ENCODE measurements at regions not wholly inside any gene's neighbourhood (a gene's known extent, or its start where the extent isn't known, plus 50 kb on each side); places are given as distances from the start of the nearest gene placed in this dataset.
"Not testable (repeated sequence)": the region's sequence is repeated elsewhere in the genome, so short reads cannot be mapped to it uniquely, and the experiment has no call there.

- Histone ChIP-seq H3K9ac (ENCODE audit: low read depth, low read length) (no peak overlapping the region), H3K36me3 (ENCODE audit: insufficient read depth, low read length) (no peaks in the 10 kb centered on the region), H3K27me3 (ENCODE audit: control insufficient read depth, insufficient read depth, low read length) (peaks cover 34% of the 10 kb centered on the region), H3K4me3 (ENCODE audit: low read length) (no peak overlapping the region), H3K9me3 (replicated peaks; ENCODE audit: low read length) (no peaks in the 10 kb centered on the region), H3K4me1 (ENCODE audit: control insufficient read depth, insufficient read depth, low read length) (peaks cover 8% of the 10 kb centered on the region), H3K4me2 (ENCODE audit: low read length) (no peak overlapping the region)
These were observed 100.5 kb upstream of the SPATA31D4 start for GRCh38 chr9:81827616-81828296.

- Histone ChIP-seq H3K4me2 (ENCODE audit: low read length) (no peak overlapping the region), H3K27me3 (ENCODE audit: control insufficient read depth, insufficient read depth, low read length) (peaks cover 34% of the 10 kb centered on the region), H3K4me3 (ENCODE audit: low read length) (no peak overlapping the region), H3K4me1 (ENCODE audit: control insufficient read depth, insufficient read depth, low read length) (peaks cover 13% of the 10 kb centered on the region), H3K9me3 (replicated peaks; ENCODE audit: low read length) (no peaks in the 10 kb centered on the region), H3K36me3 (ENCODE audit: insufficient read depth, low read length) (no peaks in the 10 kb centered on the region), H3K9ac (ENCODE audit: low read depth, low read length) (no peak overlapping the region)
These were observed 98.9 kb upstream of the SPATA31D4 start for GRCh38 chr9:81829195-81829882.

GRCh38 chr9:81830431-81830830 is 97.8 kb upstream of the SPATA31D4 start:
- H3K4me2 ChIP-seq (ENCODE audit: low read length); H3K4me1 ChIP-seq (ENCODE audit: control insufficient read depth, insufficient read depth, low read length); H3K9ac ChIP-seq (ENCODE audit: low read depth, low read length); H3K36me3 ChIP-seq (ENCODE audit: insufficient read depth, low read length); H3K9me3 ChIP-seq (replicated peaks; ENCODE audit: low read length); H3K4me3 ChIP-seq (ENCODE audit: low read length): not testable (repeated sequence)
- H3K27me3 ChIP-seq (ENCODE audit: control insufficient read depth, insufficient read depth, low read length): peaks cover 34% of the 10 kb centered on the region

- no peaks in the 10 kb centered on the region for H3K9me3 ChIP-seq (replicated peaks; ENCODE audit: low read length)
- peaks cover 4% of the 10 kb centered on the region for H3K4me1 ChIP-seq (ENCODE audit: control insufficient read depth, insufficient read depth, low read length)
- no peak overlapping the region for H3K4me3 ChIP-seq (ENCODE audit: low read length)
- no peak overlapping the region for H3K9ac ChIP-seq (ENCODE audit: low read depth, low read length)
- peaks cover 22% of the 10 kb centered on the region for H3K27me3 ChIP-seq (ENCODE audit: control insufficient read depth, insufficient read depth, low read length)
- no peak overlapping the region for H3K4me2 ChIP-seq (ENCODE audit: low read length)
- no peaks in the 10 kb centered on the region for H3K36me3 ChIP-seq (ENCODE audit: insufficient read depth, low read length)
These were observed 95.5 kb upstream of the SPATA31D4 start for GRCh38 chr9:81832571-81833285.

GRCh38 chr9:81833563-81834345 is 94.5 kb upstream of the SPATA31D4 start:
- H3K4me3 ChIP-seq (ENCODE audit: low read length): no peak overlapping the region
- H3K36me3 ChIP-seq (ENCODE audit: insufficient read depth, low read length): no peaks in the 10 kb centered on the region
- no peak overlapping the region for H3K9ac ChIP-seq (ENCODE audit: low read depth, low read length)
- H3K4me2 ChIP-seq (ENCODE audit: low read length): no peak overlapping the region
- H3K4me1 ChIP-seq (ENCODE audit: control insufficient read depth, insufficient read depth, low read length): peaks cover 4% of the 10 kb centered on the region
- H3K9me3 ChIP-seq (replicated peaks; ENCODE audit: low read length): no peaks in the 10 kb centered on the region
- H3K27me3 ChIP-seq (ENCODE audit: control insufficient read depth, insufficient read depth, low read length): peaks cover 12% of the 10 kb centered on the region

GRCh38 chr9:81841333-81841732 is 86.9 kb upstream of the SPATA31D4 start:
- Histone ChIP-seq H3K36me3 (ENCODE audit: insufficient read depth, low read length) (no peaks in the 10 kb centered on the region), H3K9me3 (replicated peaks; ENCODE audit: low read length) (no peaks in the 10 kb centered on the region), H3K4me3 (ENCODE audit: low read length) (no peak overlapping the region), H3K9ac (ENCODE audit: low read depth, low read length) (no peak overlapping the region), H3K4me2 (ENCODE audit: low read length) (no peak overlapping the region), H3K27me3 (ENCODE audit: control insufficient read depth, insufficient read depth, low read length) (no peaks in the 10 kb centered on the region), H3K4me1 (ENCODE audit: control insufficient read depth, insufficient read depth, low read length) (peaks cover 3% of the 10 kb centered on the region)

- no peaks in the 10 kb centered on the region for H3K36me3 ChIP-seq (ENCODE audit: insufficient read depth, low read length)
- no peak overlapping the region for H3K4me2 ChIP-seq (ENCODE audit: low read length)
- H3K4me1 ChIP-seq (ENCODE audit: control insufficient read depth, insufficient read depth, low read length): peaks cover 7% of the 10 kb centered on the region
- no peaks in the 10 kb centered on the region for H3K27me3 ChIP-seq (ENCODE audit: control insufficient read depth, insufficient read depth, low read length)
- H3K4me3 ChIP-seq (ENCODE audit: low read length): no peak overlapping the region
- no peaks in the 10 kb centered on the region for H3K9me3 ChIP-seq (replicated peaks; ENCODE audit: low read length)
- no peak overlapping the region for H3K9ac ChIP-seq (ENCODE audit: low read depth, low read length)
These were observed 84.1 kb upstream of the SPATA31D4 start for GRCh38 chr9:81844131-81844567.

- Histone ChIP-seq H3K36me3 (ENCODE audit: insufficient read depth, low read length) (no peaks in the 10 kb centered on the region), H3K27me3 (ENCODE audit: control insufficient read depth, insufficient read depth, low read length) (no peaks in the 10 kb centered on the region), H3K4me3 (ENCODE audit: low read length) (no peak overlapping the region), H3K9me3 (replicated peaks; ENCODE audit: low read length) (no peaks in the 10 kb centered on the region), H3K4me1 (ENCODE audit: control insufficient read depth, insufficient read depth, low read length) (peaks cover 7% of the 10 kb centered on the region), H3K4me2 (ENCODE audit: low read length) (no peak overlapping the region), H3K9ac (ENCODE audit: low read depth, low read length) (no peak overlapping the region)
These were observed 80.9 kb upstream of the SPATA31D4 start for GRCh38 chr9:81847181-81847915.

- no peaks in the 10 kb centered on the region for H3K9me3 ChIP-seq (replicated peaks; ENCODE audit: low read length)
- no peaks in the 10 kb centered on the region for H3K36me3 ChIP-seq (ENCODE audit: insufficient read depth, low read length)
- H3K9ac ChIP-seq (ENCODE audit: low read depth, low read length): no peak overlapping the region
These were observed 79.8 kb upstream of the SPATA31D4 start for GRCh38 chr9:81848472-81848871.

GRCh38 chr9:81849631-81850259 is 78.5 kb upstream of the SPATA31D4 start:
- Histone ChIP-seq H3K36me3 (ENCODE audit: insufficient read depth, low read length) (no peaks in the 10 kb centered on the region), H3K9ac (ENCODE audit: low read depth, low read length) (no peak overlapping the region), H3K4me1 (ENCODE audit: control insufficient read depth, insufficient read depth, low read length) (peaks cover 4% of the 10 kb centered on the region), H3K9me3 (replicated peaks; ENCODE audit: low read length) (no peaks in the 10 kb centered on the region), H3K4me2 (ENCODE audit: low read length) (no peak overlapping the region), H3K4me3 (ENCODE audit: low read length) (no peak overlapping the region), H3K27me3 (ENCODE audit: control insufficient read depth, insufficient read depth, low read length) (no peaks in the 10 kb centered on the region)

More at GRCh38 chr9:81848472-81848871, 79.8 kb upstream of the SPATA31D4 start:
- H3K4me2 ChIP-seq (ENCODE audit: low read length): no peak overlapping the region
- peaks cover 4% of the 10 kb centered on the region for H3K4me1 ChIP-seq (ENCODE audit: control insufficient read depth, insufficient read depth, low read length)
- H3K27me3 ChIP-seq (ENCODE audit: control insufficient read depth, insufficient read depth, low read length): no peaks in the 10 kb centered on the region
- H3K4me3 ChIP-seq (ENCODE audit: low read length): no peak overlapping the region
